HG02678 (cell line): ENCODE measurements at regions not wholly inside any gene's neighbourhood (a gene's known extent, or its start where the extent isn't known, plus 50 kb on each side); places are given as distances from the start of the nearest gene placed in this dataset.
"Not testable (repeated sequence)": the region's sequence is repeated elsewhere in the genome, so short reads cannot be mapped to it uniquely, and the experiment has no call there.

Experiments
- ATAC-seq: cut with Tn5 transposase; IDR thresholded peaks from one replicate; pipeline ENCODE4 v1.9.1; 2021; ENCODE audit warnings: mild to moderate bottlenecking, moderate library complexity; ENCODE audit not compliant: unreplicated experiment

DNA sequence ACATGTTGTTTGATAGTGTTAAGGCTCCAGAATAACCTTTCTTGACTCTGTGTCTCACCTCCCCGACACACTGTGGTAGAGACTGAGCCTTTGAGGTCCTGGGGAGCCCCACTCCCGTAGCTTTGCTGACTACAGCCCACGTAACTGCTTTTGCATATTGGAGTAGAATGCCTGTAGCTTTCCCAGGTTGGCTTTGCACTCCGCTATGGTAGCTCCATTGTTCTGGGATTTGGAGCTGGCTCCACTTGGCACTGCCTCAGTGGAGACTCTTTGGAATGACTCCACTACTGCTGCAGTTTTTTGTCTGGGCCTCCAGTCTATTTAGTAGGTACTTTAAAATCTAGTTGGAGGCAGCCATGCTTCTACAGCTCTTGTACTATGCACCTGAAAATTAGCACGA is 56.2 kb upstream of the ANXA1 start:
- no peak for ATAC-seq

- no peak for ATAC-seq
Measured at GRCh38 chr9:73093740-73094379, 57.8 kb upstream of the ANXA1 start.

DNA sequence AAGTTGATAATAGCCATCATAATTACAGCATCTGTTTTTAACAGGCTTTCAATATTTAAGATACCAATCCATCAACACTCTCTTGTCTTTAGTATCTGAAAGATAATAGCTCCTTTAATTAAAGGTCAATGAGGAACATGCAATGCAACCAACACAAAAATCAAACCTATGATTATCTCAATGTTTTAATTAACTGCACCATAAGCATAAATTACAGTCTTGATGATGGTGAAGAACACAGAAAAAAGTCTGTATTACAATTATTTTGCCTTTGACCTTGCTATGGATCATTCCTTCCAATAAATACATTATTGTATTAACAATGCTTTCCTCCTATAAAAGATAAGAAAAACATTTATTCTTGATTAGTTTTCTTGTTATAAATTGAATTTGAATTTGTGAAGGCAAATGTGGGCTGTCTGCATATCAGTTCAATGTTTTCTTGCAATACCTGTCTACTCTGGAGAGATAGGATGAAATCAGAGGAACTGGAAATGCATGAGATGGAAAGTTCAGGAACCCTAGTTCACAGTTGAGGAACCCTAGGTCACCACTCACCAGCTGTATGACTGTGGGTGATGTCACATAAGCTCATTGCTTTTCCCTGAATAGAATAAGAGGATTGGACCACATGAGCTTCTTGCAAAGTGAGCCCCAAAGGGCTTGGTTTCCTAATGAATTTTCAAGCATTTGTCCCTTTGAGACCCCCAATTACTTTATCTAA is 58.5 kb upstream of the ANXA1 start:
- no peak for ATAC-seq

- ATAC-seq: no peak
Measured at GRCh38 chr9:73091909-73092308, 59.8 kb upstream of the ANXA1 start.

DNA sequence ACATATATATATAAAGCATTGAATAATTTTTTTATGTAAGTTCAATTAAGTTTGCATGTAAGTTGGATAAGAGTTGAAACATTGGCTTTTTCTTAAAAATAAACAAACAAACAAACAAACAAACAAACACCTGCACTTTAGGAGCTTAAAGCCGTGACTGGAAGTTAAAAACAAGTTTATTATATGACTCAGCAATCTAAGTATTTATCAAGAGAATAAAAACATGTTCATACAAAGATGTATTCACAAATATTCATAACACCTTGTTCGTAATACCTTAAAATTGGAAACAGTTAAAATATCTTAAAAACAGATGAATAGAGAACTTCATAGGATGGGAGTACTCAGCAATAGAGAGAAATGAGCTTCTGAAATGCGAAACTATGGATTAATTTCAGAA is 61.5 kb upstream of the ANXA1 start:
- no peak for ATAC-seq

GRCh38 chr9:73089304-73089985 is 62.2 kb upstream of the ANXA1 start:
- ATAC-seq: no peak

DNA sequence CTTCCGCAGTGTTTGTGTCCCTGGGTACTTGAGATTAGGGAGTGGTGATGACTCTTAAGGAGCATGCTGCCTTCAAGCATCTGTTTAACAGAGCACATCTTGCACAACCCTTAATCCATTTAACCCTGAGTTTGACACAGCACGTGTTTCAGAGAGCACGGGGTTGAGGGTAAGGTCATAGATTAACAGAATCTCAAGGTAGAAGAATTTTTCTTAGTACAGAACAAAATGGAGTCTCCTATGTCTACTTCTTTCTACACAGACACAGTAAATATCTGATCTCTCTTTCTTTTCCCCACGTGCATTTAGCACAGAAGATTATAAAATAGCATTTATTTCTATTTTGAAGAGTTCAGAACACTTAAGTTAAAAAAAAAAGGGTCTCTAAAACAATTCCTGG is 63.8 kb upstream of the ANXA1 start:
- not testable (repeated sequence) for ATAC-seq

DNA sequence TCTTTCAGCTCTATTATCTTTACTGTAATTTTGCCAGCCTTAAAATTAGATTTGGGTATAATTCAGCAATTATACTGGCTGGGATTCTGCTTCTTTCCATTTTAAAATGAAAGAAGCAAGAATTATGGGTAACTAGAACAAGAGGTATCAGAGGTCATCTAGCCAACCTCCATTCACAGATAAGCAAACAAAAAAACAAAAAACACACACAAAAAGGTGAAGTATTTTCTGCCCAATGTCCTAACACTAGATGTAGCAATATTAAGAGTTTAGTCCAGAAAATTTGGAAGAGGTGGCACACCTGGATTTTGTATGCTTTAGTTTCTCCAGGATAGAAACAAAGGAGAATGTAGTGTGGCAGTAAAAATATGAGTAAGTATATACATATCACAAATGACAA is 68.1 kb upstream of the ANXA1 start:
- no peak for ATAC-seq

DNA sequence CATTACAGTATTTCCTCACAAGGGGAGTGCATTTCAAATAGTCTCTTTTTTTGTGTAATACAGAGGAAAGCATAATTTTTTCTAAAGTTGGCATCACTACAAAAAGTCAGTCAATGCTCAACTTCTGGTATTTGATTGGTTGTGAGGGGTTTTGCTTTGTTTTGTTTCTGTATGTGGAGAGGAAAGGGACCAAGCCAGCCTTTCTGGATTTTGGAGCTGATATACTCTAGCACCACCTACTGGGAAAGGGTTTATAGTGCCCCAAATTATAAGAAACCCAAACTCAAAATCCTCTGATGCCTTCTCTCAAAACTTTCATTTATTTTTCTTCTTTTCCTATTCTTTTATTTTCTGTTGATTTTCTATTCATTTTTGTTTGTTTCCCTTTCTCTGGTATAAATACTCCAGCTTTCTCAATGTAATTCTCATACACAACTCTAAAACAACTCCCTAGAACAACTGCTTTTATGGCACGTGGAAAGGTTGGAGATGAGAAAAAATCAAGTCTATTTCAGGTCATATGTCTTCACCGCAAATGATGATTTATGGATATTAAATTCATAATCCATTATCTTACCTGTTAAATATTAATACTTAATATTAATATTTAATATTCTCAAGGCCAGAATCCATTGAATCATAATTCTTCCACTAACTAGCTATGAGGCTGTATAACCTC is 69.5 kb upstream of the ANXA1 start:
- peak; percentile 62 for ATAC-seq

DNA sequence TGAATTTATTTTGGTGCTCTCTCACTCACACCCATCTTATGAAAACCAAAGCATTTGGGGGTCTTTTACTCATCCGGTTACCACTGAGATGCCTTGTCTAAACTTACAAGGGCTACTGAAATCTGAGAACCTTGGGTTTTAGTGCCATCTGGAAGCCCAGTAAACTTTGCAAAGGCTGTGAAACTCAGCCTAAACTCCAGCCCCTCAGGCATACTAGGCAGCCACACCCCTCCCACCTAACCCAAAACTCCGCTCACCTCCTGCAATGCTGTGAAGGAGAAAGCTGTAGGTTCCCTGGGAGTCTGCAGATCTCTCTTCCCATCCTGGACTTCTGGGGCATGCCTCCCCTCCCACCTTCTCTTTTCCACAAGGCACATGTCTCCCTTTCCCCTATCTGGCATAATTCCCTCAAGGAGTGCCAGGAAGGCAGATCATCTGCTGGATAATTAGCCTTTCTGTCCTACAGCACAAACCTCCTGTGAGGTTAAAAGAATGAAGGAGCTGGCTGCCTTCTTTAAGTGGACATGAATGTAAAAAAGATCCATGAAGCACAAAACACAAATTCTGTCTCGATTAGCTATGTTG is 71.5 kb upstream of the ANXA1 start:
- ATAC-seq: no peak

DNA sequence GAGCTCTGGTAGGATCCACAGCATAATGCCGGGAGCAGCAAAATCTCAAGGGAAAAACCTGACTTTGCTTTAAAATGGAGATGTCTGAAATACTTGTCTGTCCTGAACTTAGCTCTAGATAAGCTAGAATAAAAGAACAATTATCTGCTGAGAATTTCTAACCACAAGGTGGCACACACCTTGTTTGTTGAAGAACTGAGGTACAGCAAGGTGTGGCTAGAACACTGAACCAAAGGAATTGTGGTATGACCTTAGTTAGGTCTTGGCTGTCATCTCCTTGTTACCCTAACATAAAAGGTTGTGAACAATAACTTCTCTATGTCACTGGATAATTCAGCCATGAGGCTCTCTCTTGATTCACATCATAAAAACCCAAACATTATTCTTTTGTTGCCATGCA is 72.3 kb upstream of the ANXA1 start:
- no peak for ATAC-seq

GRCh38 chr9:73077625-73078030 is 74.0 kb upstream of the ANXA1 start:
- ATAC-seq: no peak

DNA sequence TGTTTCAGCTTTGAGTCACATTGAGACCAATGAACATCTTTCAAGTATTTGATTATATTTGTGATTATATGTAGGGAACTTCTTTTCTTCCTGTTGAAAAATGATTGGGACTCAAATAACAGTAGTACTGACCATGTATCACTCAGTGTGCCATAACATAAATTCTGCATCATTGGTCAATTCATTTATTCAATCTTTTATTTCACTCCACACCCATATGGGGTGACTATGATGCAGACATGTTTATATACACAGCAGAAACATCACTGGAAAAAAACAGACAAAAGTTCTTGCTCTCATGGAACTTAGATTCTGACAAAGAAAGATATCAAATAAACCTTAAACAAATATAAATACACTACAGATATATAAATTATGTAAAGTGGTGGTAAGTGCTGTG is 74.7 kb upstream of the ANXA1 start:
- ATAC-seq: no peak

- ATAC-seq: no peak
Measured at GRCh38 chr9:73074176-73074708, 77.4 kb upstream of the ANXA1 start.

- no peak for ATAC-seq
Measured at GRCh38 chr9:73073337-73074175, 78.1 kb upstream of the ANXA1 start.

- no peak for ATAC-seq
Measured at GRCh38 chr9:73067074-73067473, 84.6 kb upstream of the ANXA1 start.

DNA sequence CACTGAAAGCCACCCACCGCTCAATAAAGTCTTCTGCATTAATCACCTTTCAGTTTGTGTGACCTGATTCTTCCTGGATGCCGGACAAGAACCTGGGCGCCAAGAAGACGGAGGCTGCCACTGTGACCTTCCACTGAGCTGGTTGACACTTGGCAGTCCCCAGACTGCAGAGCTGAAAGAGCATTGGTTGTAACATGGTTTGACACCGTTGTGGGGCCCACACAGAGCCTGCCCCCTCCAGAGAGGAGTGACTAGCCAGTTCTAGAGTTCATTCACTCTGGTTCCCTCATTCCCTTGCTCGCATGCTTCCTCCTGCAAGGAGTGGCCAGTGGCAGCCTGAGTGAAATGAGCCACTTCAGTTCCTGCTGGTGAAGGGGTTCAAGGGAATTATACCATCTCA is 86.2 kb upstream of the ANXA1 start:
- ATAC-seq: no peak

GRCh38 chr9:73064315-73064714 is 87.3 kb upstream of the ANXA1 start:
- ATAC-seq: no peak

GRCh38 chr9:73061146-73061545 is 90.5 kb upstream of the ANXA1 start:
- ATAC-seq: no peak

- ATAC-seq: no peak
Measured at GRCh38 chr9:73059247-73059646, 92.4 kb upstream of the ANXA1 start.
